Keratinocyte (primary cell): ENCODE measurements at regions not wholly inside any gene's neighbourhood (a gene's known extent, or its start where the extent isn't known, plus 50 kb on each side); places are given as distances from the start of the nearest gene placed in this dataset.

Experiments used
- DNase-seq: peaks from one replicate; pipeline ENCODE4 v3.0.0-alpha.2; 2011; ENCODE audit warnings: low read depth, missing footprints, low spot score
- FAIRE-seq: peaks from 2 replicates; lab custom pipeline; 2011; peaks lifted over from hg19 to GRCh38; lab: Jason Lieb, UNC
- H2AFZ ChIP-seq: 2 replicates; pipeline ENCODE4 v1.6.0; 2012; ENCODE audit warnings: low read length, control low read depth, inconsistent platforms; ENCODE audit not compliant: control insufficient read depth
- H3K27ac ChIP-seq: 2 replicates; pipeline ENCODE4 v1.5.1; 2011; ENCODE audit warnings: low read length; ENCODE audit not compliant: control insufficient read depth, insufficient read depth
- H3K27me3 ChIP-seq: 3 replicates; pipeline ENCODE4 v1.6.0; 2011; ENCODE audit warnings: low read length; ENCODE audit not compliant: control insufficient read depth, insufficient read depth; ENCODE audit errors: extremely low read depth
- H3K36me3 ChIP-seq, 2 experiments: 2 replicates in 1 of 2; 3 replicates in 1 of 2; pipeline ENCODE4 v1.5.1; 2011; ENCODE audit warnings: low read length in 2 of 2, mild to moderate bottlenecking in 1 of 2; ENCODE audit not compliant: control insufficient read depth in 2 of 2, insufficient read depth in 2 of 2; ENCODE audit errors: extremely low read depth in 1 of 2
- H3K4me1 ChIP-seq: 3 replicates; pipeline ENCODE4 v1.5.1; 2011; ENCODE audit warnings: low read length; ENCODE audit not compliant: control insufficient read depth, insufficient read depth; ENCODE audit errors: extremely low read depth
- H3K4me2 ChIP-seq: 3 replicates; pipeline ENCODE4 v1.6.0; 2011; ENCODE audit warnings: low read depth, low read length; ENCODE audit not compliant: control insufficient read depth, insufficient read depth; ENCODE audit errors: extremely low read depth
- H3K4me3 ChIP-seq, 3 experiments: fragments of 200-600 bp in 1 of 3; sonication (generic) in 1 of 3; 2 replicates in 2 of 3; 3 replicates in 1 of 3; pipeline ENCODE4 v1.5.1; 2011 to 2016; ENCODE audit warnings: low read length in 3 of 3, mild to moderate bottlenecking in 3 of 3, control low read depth in 2 of 3, inconsistent platforms in 1 of 3, low read depth in 1 of 3, mixed read lengths in 1 of 3, mixed run types in 1 of 3, moderate library complexity in 1 of 3; ENCODE audit not compliant: control insufficient read depth in 2 of 3, insufficient read depth in 2 of 3; ENCODE audit errors: extremely low read depth in 1 of 3
- H3K79me2 ChIP-seq: 2 replicates; pipeline ENCODE4 v1.6.0; 2012; ENCODE audit warnings: low read length; ENCODE audit not compliant: control insufficient read depth, insufficient read depth
- H3K9ac ChIP-seq: 3 replicates; pipeline ENCODE4 v1.6.0; 2011; ENCODE audit warnings: low read length; ENCODE audit not compliant: control insufficient read depth, insufficient read depth; ENCODE audit errors: extremely low read depth
- H3K9me1 ChIP-seq: 3 replicates; pipeline ENCODE4 v1.6.0; 2011; ENCODE audit warnings: low read length; ENCODE audit not compliant: control insufficient read depth, insufficient read depth; ENCODE audit errors: extremely low read depth
- H3K9me3 ChIP-seq: 2 replicates; pipeline ENCODE4 v1.5.1; 2012; ENCODE audit warnings: low read depth, low read length; ENCODE audit not compliant: control insufficient read depth
- H4K20me1 ChIP-seq: 3 replicates; pipeline ENCODE4 v1.6.0; 2011; ENCODE audit warnings: low read length; ENCODE audit not compliant: control insufficient read depth, insufficient read depth; ENCODE audit errors: extremely low read depth
- EZH2 ChIP-seq: IDR thresholded peaks from one replicate; pipeline ENCODE4 v1.6.1; 2012; ENCODE audit warnings: inconsistent platforms, mild to moderate bottlenecking, low read length, moderate library complexity
- dilution Hi-C: fragments of 300-500 bp; cut with MboI; formaldehyde crosslinking; loops from one replicate; pipeline ENCODE4 v1.7.0; 2020; ENCODE audit warnings: low sequenced_read_pairs; ENCODE audit not compliant: extremely low pct_ligation_motif_present
- TF ChIP-seq, protein P1 (sequence below), 3 experiments: IDR thresholded peaks in 1 of 3; conservative IDR thresholded peaks in 1 of 3; optimal IDR thresholded peaks in 1 of 3; 2 replicates in 2 of 3; 3 replicates in 1 of 3; pipeline versions ENCODE3 to v1.5.1; 2011; ENCODE audit warnings: low read length in 3 of 3, mild to moderate bottlenecking in 3 of 3, moderate library complexity in 2 of 3, control low read depth in 1 of 3, inconsistent platforms in 1 of 3; ENCODE audit not compliant: insufficient read depth in 2 of 3; ENCODE audit errors: extremely low read depth in 1 of 3

DNA sequence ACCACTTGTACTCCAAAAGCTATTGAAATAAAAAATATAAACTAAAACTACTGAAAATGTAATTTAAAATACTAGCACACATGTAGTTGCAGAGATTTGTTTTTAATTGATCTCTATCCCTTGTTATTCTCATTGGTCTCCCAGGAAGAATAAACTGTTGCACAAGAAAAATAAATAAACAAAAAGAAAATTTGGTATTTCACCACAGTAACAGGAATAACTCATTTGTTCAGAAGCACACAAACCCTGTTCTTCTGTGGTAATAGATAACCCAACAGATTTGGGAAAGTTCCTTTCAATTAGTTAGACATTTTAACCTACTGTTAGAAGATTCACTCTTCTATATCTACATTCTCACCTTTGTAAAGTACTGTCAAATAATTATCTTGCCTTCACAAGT, 70.9 kb upstream of the APOOL start:
- TF ChIP-seq EZH2, result no peak
- TF ChIP-seq, protein P1, sequence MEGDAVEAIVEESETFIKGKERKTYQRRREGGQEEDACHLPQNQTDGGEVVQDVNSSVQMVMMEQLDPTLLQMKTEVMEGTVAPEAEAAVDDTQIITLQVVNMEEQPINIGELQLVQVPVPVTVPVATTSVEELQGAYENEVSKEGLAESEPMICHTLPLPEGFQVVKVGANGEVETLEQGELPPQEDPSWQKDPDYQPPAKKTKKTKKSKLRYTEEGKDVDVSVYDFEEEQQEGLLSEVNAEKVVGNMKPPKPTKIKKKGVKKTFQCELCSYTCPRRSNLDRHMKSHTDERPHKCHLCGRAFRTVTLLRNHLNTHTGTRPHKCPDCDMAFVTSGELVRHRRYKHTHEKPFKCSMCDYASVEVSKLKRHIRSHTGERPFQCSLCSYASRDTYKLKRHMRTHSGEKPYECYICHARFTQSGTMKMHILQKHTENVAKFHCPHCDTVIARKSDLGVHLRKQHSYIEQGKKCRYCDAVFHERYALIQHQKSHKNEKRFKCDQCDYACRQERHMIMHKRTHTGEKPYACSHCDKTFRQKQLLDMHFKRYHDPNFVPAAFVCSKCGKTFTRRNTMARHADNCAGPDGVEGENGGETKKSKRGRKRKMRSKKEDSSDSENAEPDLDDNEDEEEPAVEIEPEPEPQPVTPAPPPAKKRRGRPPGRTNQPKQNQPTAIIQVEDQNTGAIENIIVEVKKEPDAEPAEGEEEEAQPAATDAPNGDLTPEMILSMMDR (optimal IDR thresholded peaks at IDR 0.05 in 1 of 3, IDR thresholded peaks at IDR 0.05 in 1 of 3, conservative IDR thresholded peaks at IDR 0.05 in 1 of 3; ENCODE audit: extremely low read depth in 1 of 3, insufficient read depth in 2 of 3, low read length in 3 of 3), result no peak
- Histone ChIP-seq H3K27me3 (no peaks in the 10 kb centered on the region), H3K9me3 (no peaks in the 10 kb centered on the region), H3K4me1 (no peaks in the 10 kb centered on the region), H3K79me2 (no peaks in the 10 kb centered on the region), H4K20me1 (no peaks in the 10 kb centered on the region), H3K9ac (no peak overlapping the region), H3K27ac (no peak overlapping the region), H3K36me3 (no peaks in the 10 kb centered on the region), H3K4me3 (no peak overlapping the region), H3K4me2 (no peak overlapping the region), H3K9me1 (no peaks in the 10 kb centered on the region), H2AFZ (no peak overlapping the region)
- FAIRE-seq, result no peak
- dilution Hi-C loops, result no loop called here
- no peak for DNase-seq

DNA sequence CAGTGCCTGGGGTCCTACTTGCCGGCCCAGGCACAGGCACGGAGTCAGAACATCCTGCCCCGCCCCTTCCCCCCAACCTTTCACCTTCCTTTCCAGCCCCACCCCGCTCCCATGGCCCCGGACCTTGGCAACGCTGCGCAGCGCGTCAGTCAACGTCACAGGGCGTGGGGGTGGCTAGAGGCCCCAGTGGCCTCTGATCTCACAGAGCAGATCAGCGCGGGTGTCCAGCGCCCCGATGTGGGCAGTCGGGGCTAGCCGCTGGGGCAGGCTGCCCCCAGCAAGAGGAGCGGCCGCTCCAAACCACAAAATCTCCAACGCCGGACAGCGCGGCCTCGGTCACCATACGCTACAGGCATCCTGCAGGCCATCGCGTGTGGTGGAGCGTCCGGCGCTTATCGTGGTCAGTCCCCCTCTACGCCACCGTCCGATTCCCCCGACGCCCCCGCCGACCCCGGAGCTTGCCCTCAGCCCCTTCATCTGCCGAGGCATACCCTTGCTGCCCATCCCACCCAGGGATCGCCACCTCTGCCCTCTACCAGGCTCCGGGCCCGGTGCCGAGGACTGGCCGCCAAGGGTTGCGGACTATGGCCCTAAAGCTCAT, 69.6 kb upstream of the APOOL start:
- Histone ChIP-seq H3K9me3 (no peaks in the 10 kb centered on the region), H4K20me1 (no peaks in the 10 kb centered on the region), H3K36me3 (no peaks in the 10 kb centered on the region), H3K27ac (no peak overlapping the region), H3K27me3 (no peaks in the 10 kb centered on the region), H3K79me2 (no peaks in the 10 kb centered on the region), H2AFZ (no peak overlapping the region), H3K9me1 (no peaks in the 10 kb centered on the region), H3K4me2 (no peak overlapping the region), H3K4me3 (no peak overlapping the region), H3K4me1 (no peaks in the 10 kb centered on the region), H3K9ac (no peak overlapping the region)
- TF ChIP-seq, protein P1 (optimal IDR thresholded peaks at IDR 0.05 in 1 of 3, IDR thresholded peaks at IDR 0.05 in 1 of 3, conservative IDR thresholded peaks at IDR 0.05 in 1 of 3; ENCODE audit: extremely low read depth in 1 of 3, insufficient read depth in 2 of 3, low read length in 3 of 3), result no peak
- TF ChIP-seq EZH2, result no peak
- DNase-seq (no peak), FAIRE-seq (no peak)
- dilution Hi-C loops, result no loop called here
